Islet precursor cell (in vitro differentiated cells): ENCODE measurements at regions not wholly inside any gene's neighbourhood (a gene's known extent, or its start where the extent isn't known, plus 50 kb on each side); places are given as distances from the start of the nearest gene placed in this dataset.
"Not testable (repeated sequence)": the region's sequence is repeated elsewhere in the genome, so short reads cannot be mapped to it uniquely, and the experiment has no call there.

Experiments
- DNase-seq: peaks from one replicate; pipeline ENCODE4 v3.0.0-alpha.2; 2018

GRCh38 chr9:66837242-66837937, 63.1 kb upstream of the ZNF658 start:
- DNase-seq = not testable (repeated sequence)
